A673 (cell line): ENCODE measurements at regions not wholly inside any gene's neighbourhood (a gene's known extent, or its start where the extent isn't known, plus 50 kb on each side); places are given as distances from the start of the nearest gene placed in this dataset.

ENCODE experiments used
- EZH2 ChIP-seq: fragments of 200-600 bp; sonication (generic); IDR thresholded peaks from 2 replicates; pipeline ENCODE4 v1.6.1; 2017; ENCODE audit warnings: borderline replicate concordance, low read depth, mild to moderate bottlenecking, mixed read lengths, antibody characterized with exemption, low read length; ENCODE audit not compliant: poor library complexity, severe bottlenecking
- TF ChIP-seq, protein P1 (sequence below): fragments of 300-800, 200-600 bp; sonication (generic); conservative IDR thresholded peaks from 2 replicates; pipeline ENCODE4 v1.5.1; 2017; ENCODE audit warnings: low read depth, mild to moderate bottlenecking, antibody characterized with exemption, low read length, moderate library complexity, mixed read lengths

DNA sequence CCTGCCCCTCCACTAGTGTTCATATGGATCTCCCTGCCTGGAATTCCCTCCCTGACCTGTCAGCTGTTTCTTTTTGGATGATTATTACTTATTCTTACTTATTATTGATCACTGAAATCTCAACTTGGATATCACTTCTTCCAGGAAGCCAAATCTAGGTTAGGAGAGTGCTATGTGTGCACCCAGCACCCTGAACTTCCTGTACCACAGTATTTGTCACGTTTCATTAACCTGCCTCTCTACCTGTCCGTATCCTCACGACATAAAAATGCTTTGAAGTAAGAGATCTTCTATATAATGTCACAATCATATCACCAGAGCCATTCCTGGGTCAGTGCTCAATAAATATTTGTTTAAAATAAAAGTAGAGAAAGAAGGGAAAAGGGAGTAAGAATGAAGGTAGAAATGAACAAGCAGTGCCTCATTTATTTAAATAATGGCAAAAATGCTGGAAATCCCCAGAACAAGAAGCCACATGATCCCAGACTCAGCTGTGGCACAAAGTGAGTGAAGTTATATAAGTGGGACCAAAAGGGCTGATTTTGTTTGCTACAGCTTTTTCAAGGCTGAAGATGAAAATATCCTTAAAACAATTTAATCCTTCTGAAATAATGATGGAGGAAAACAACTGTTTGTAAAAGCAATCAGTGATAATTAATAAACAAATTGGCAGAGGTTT is 88.0 kb upstream of the MANEA start:
- TF ChIP-seq, protein P1, sequence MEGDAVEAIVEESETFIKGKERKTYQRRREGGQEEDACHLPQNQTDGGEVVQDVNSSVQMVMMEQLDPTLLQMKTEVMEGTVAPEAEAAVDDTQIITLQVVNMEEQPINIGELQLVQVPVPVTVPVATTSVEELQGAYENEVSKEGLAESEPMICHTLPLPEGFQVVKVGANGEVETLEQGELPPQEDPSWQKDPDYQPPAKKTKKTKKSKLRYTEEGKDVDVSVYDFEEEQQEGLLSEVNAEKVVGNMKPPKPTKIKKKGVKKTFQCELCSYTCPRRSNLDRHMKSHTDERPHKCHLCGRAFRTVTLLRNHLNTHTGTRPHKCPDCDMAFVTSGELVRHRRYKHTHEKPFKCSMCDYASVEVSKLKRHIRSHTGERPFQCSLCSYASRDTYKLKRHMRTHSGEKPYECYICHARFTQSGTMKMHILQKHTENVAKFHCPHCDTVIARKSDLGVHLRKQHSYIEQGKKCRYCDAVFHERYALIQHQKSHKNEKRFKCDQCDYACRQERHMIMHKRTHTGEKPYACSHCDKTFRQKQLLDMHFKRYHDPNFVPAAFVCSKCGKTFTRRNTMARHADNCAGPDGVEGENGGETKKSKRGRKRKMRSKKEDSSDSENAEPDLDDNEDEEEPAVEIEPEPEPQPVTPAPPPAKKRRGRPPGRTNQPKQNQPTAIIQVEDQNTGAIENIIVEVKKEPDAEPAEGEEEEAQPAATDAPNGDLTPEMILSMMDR, result no peak
- TF ChIP-seq EZH2, result no peak
